ENCODE measurements at regions not wholly inside any gene's neighbourhood (a gene's known extent, or its start where the extent isn't known, plus 50 kb on each side); places are given as distances from the start of the nearest gene placed in this dataset.

DNA sequence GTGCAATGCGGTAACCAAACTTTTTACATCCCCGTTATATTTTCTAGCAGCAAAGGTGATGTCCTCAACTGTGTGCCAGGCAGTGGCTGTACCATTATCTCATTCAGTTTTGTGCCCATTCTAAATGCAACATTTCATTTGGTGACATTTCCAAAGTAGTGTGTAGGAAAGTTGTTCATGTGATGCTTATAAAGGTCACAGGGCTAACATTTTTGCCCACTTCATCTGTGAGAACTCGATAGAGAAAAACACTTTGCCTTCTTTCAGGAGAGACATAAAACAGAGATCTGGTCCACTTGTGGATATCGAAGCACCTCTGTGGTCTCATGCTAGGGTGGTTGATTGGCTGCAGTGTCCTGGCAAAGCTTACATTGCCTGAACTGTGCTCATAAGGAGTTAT, 414.2 kb upstream of the PDE3A start:
- TF ChIP-seq, protein P1, sequence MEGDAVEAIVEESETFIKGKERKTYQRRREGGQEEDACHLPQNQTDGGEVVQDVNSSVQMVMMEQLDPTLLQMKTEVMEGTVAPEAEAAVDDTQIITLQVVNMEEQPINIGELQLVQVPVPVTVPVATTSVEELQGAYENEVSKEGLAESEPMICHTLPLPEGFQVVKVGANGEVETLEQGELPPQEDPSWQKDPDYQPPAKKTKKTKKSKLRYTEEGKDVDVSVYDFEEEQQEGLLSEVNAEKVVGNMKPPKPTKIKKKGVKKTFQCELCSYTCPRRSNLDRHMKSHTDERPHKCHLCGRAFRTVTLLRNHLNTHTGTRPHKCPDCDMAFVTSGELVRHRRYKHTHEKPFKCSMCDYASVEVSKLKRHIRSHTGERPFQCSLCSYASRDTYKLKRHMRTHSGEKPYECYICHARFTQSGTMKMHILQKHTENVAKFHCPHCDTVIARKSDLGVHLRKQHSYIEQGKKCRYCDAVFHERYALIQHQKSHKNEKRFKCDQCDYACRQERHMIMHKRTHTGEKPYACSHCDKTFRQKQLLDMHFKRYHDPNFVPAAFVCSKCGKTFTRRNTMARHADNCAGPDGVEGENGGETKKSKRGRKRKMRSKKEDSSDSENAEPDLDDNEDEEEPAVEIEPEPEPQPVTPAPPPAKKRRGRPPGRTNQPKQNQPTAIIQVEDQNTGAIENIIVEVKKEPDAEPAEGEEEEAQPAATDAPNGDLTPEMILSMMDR (IDR thresholded peaks at IDR 0.05; ENCODE audit: low read depth, low read length, poor library complexity, severe bottlenecking), result no peak
- TF ChIP-seq EZH2phosphoT487 (IDR thresholded peaks at IDR 0.05; ENCODE audit: borderline replicate concordance, low read length), result no peak
